Left kidney (tissue), 1 donor: ENCODE measurements at regions not wholly inside any gene's neighbourhood (a gene's known extent, or its start where the extent isn't known, plus 50 kb on each side); places are given as distances from the start of the nearest gene placed in this dataset.
"Not testable (repeated sequence)": the region's sequence is repeated elsewhere in the genome, so short reads cannot be mapped to it uniquely, and the experiment has no call there.

Experiments
- DNase-seq: peaks from one replicate; pipeline ENCODE4 v3.0.0-alpha.2; 2013

GRCh38 chr15:25624504-25625177, 185.8 kb upstream of the UBE3A start:
- no peak for DNase-seq

GRCh38 chr15:25623708-25624107, 184.9 kb upstream of the UBE3A start:
- no peak for DNase-seq

- DNase-seq: no peak
These were observed 181.6 kb upstream of the UBE3A start for GRCh38 chr15:25620466-25620865.

GRCh38 chr15:25619761-25620160, 180.9 kb upstream of the UBE3A start:
- no peak for DNase-seq

- DNase-seq: no peak
These were observed 180.3 kb upstream of the UBE3A start for GRCh38 chr15:25619076-25619475.

GRCh38 chr15:25618161-25618560, 179.3 kb upstream of the UBE3A start:
- no peak for DNase-seq

- DNase-seq: no peak
These were observed 177.6 kb upstream of the UBE3A start for GRCh38 chr15:25616471-25616870.

- no peak for DNase-seq
These were observed 174.3 kb upstream of the UBE3A start for GRCh38 chr15:25613134-25613533.

GRCh38 chr15:25611603-25612002, 172.8 kb upstream of the UBE3A start:
- no peak for DNase-seq

- DNase-seq: no peak
These were observed 170.5 kb upstream of the UBE3A start for GRCh38 chr15:25609371-25609770.

- DNase-seq: no peak
These were observed 170.1 kb upstream of the UBE3A start for GRCh38 chr15:25608926-25609325.

GRCh38 chr15:25605151-25605550, 166.3 kb upstream of the UBE3A start:
- DNase-seq: no peak

- no peak for DNase-seq
These were observed 161.9 kb upstream of the UBE3A start for GRCh38 chr15:25600751-25601150.

GRCh38 chr15:25597571-25597970, 158.7 kb upstream of the UBE3A start:
- no peak for DNase-seq

GRCh38 chr15:25596644-25597562, 158.1 kb upstream of the UBE3A start:
- DNase-seq: no peak

GRCh38 chr15:25587616-25588340, 149.0 kb upstream of the UBE3A start:
- no peak for DNase-seq

GRCh38 chr15:25582886-25583285, 144.1 kb upstream of the UBE3A start:
- no peak for DNase-seq

GRCh38 chr15:25579127-25579526, 140.3 kb upstream of the UBE3A start:
- no peak for DNase-seq

- no peak for DNase-seq
These were observed 133.4 kb upstream of the UBE3A start for GRCh38 chr15:25572191-25572590.

- DNase-seq: no peak
These were observed 129.9 kb upstream of the UBE3A start for GRCh38 chr15:25568751-25569150.

GRCh38 chr15:25566545-25566944, 127.7 kb upstream of the UBE3A start:
- not testable (repeated sequence) for DNase-seq

GRCh38 chr15:25565470-25566264, 126.8 kb upstream of the UBE3A start:
- no peak for DNase-seq
